T-helper 1 cell treated with Interleukin-12 subunit alpha and Interleukin-12 subunit beta and Interleukin-4 antibody, amounts not matched to agents 30 ng/mL and 1 ng/mL, for 36 hours (primary cell): ENCODE measurements at regions not wholly inside any gene's neighbourhood (a gene's known extent, or its start where the extent isn't known, plus 50 kb on each side); places are given as distances from the start of the nearest gene placed in this dataset.

ENCODE experiments used
- intact Hi-C: fragments of 100-400 bp; cut with micrococcal nuclease; formaldehyde crosslinking; loops from one replicate; pipeline ENCODE4 v1.15.1; 2024

GRCh38 chr12:124096109-124096508, 123.1 kb downstream of the ZNF664 start:
- intact Hi-C loops = no loop called here

- intact Hi-C loops = no loop called here
These were observed 123.9 kb downstream of the ZNF664 start for GRCh38 chr12:124096869-124097434.

GRCh38 chr12:124097701-124098100, 124.7 kb downstream of the ZNF664 start:
- intact Hi-C loops = no loop called here

- intact Hi-C loops = no loop called here
These were observed 125.2 kb downstream of the ZNF664 start for GRCh38 chr12:124098101-124098757.

GRCh38 chr12:124098887-124099286, 125.9 kb downstream of the ZNF664 start:
- intact Hi-C loops = no loop called here

- intact Hi-C loops = no loop called here
These were observed 126.6 kb downstream of the ZNF664 start for GRCh38 chr12:124099661-124100060.

- intact Hi-C loops = no loop called here
These were observed 127.7 kb downstream of the ZNF664 start for GRCh38 chr12:124100572-124101178.

GRCh38 chr12:124105546-124105945, 132.5 kb downstream of the ZNF664 start:
- intact Hi-C loops = no loop called here

- intact Hi-C loops = no loop called here
These were observed 134.3 kb downstream of the ZNF664 start for GRCh38 chr12:124107351-124107750.

- intact Hi-C loops = no loop called here
These were observed 136.7 kb downstream of the ZNF664 start for GRCh38 chr12:124109760-124110159.

- intact Hi-C loops = no loop called here
These were observed 137.4 kb downstream of the ZNF664 start for GRCh38 chr12:124110372-124110883.

GRCh38 chr12:124111006-124111405, 138.0 kb downstream of the ZNF664 start:
- intact Hi-C loops = no loop called here

- intact Hi-C loops = no loop called here
These were observed 141.3 kb downstream of the ZNF664 start for GRCh38 chr12:124114316-124114715.

GRCh38 chr12:124115496-124115895, 142.5 kb downstream of the ZNF664 start:
- intact Hi-C loops = no loop called here

GRCh38 chr12:124115976-124116690, 143.1 kb downstream of the ZNF664 start:
- intact Hi-C loops = no loop called here

GRCh38 chr12:124120739-124121138, 147.7 kb downstream of the ZNF664 start:
- intact Hi-C loops = no loop called here

GRCh38 chr12:124122722-124123121, 149.7 kb downstream of the ZNF664 start:
- intact Hi-C loops = no loop called here

- intact Hi-C loops = no loop called here
These were observed 150.4 kb downstream of the ZNF664 start for GRCh38 chr12:124123296-124124000.

GRCh38 chr12:124125203-124125871, 152.3 kb downstream of the ZNF664 start:
- intact Hi-C loops = no loop called here

GRCh38 chr12:124126950-124127655, 154.1 kb downstream of the ZNF664 start:
- intact Hi-C loops = no loop called here
